ENCODE measurements at regions not wholly inside any gene's neighbourhood (a gene's known extent, or its start where the extent isn't known, plus 50 kb on each side); places are given as distances from the start of the nearest gene placed in this dataset.
A peak's percentile ranks its signal among the peaks of the same experiment; 100 is the strongest.
"Not testable (repeated sequence)": the region's sequence is repeated elsewhere in the genome, so short reads cannot be mapped to it uniquely, and the experiment has no call there.

DNA sequence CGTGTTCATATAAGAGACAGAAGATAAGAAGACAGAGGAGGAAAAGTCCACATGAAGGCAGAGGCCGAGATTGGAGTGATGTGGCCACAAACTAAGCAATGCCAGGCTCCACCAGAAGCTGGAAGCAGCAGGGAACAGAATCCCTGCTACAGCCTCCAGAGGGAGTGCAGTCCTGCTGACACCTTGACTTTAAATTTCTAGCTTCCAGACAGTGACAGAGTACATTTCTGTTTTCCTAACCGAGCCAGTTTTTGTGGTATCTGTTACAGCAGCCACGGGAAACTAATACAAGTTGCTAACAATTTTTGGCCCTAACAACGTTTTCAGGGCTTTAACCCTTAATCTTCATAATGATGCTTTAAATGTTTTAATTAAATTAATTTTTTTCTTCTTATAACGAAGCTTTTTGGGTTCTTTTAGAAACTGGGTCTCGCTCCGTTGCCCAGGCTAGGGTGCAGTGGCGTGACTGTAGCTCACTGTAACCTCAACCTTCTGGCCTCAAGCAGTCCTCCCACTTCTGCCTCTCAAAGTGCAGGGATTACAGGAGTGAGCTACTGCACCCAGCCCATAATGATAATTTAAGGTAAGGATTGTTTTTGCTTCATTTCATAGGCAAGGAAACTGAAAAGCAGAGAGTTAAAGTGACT, 202.3 kb upstream of the PROK2 start:
- DNase-seq, result peak; percentile 26
- TF ChIP-seq, protein P1, sequence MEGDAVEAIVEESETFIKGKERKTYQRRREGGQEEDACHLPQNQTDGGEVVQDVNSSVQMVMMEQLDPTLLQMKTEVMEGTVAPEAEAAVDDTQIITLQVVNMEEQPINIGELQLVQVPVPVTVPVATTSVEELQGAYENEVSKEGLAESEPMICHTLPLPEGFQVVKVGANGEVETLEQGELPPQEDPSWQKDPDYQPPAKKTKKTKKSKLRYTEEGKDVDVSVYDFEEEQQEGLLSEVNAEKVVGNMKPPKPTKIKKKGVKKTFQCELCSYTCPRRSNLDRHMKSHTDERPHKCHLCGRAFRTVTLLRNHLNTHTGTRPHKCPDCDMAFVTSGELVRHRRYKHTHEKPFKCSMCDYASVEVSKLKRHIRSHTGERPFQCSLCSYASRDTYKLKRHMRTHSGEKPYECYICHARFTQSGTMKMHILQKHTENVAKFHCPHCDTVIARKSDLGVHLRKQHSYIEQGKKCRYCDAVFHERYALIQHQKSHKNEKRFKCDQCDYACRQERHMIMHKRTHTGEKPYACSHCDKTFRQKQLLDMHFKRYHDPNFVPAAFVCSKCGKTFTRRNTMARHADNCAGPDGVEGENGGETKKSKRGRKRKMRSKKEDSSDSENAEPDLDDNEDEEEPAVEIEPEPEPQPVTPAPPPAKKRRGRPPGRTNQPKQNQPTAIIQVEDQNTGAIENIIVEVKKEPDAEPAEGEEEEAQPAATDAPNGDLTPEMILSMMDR (IDR thresholded peaks at IDR 0.05), result no peak
- no peak for TF ChIP-seq POLR2A (IDR thresholded peaks at IDR 0.05)
- Histone ChIP-seq H3K36me3 (ENCODE audit: low read depth, missing control alignments) (no peaks in the 10 kb centered on the region), H3K27ac (no peak overlapping the region), H3K27me3 (no peaks in the 10 kb centered on the region), H3K4me3 (no peak overlapping the region), H3K9me3 (no peaks in the 10 kb centered on the region), H3K4me1 (no peaks in the 10 kb centered on the region)
- intact Hi-C loops (cut with DNase I; ENCODE audit: low total_unique reads), result no loop called here
- 76 to 80% methylated on average over 9 of the region's 9 CpGs for WGBS, 2 donors

DNA sequence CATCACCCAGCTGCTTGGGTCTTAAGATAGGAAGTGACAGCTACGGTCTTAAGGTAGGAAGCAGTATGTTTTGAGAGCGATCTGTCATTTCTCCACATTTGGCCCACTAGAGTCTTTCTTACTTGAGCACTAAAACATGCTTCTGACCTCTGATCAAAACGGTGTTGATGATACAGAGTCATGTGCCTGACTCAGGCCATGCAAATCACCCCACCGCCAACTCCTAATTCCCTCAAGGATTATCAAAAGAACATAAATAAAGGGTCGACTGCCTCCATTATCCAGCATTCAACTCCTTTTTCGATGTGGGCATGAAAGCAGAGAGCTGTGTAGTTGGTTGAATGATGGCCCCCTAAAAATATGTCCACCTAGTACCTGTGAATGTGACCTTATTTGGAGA, 201.7 kb upstream of the PROK2 start:
- TF ChIP-seq, protein P1 (IDR thresholded peaks at IDR 0.05), result no peak
- no peak for TF ChIP-seq POLR2A (IDR thresholded peaks at IDR 0.05)
- Histone ChIP-seq H3K4me1 (no peaks in the 10 kb centered on the region), H3K9me3 (no peaks in the 10 kb centered on the region), H3K27me3 (no peaks in the 10 kb centered on the region), H3K4me3 (no peak overlapping the region), H3K27ac (no peak overlapping the region), H3K36me3 (ENCODE audit: low read depth, missing control alignments) (no peaks in the 10 kb centered on the region)
- 77 to 79% methylated on average over 5 to 6 of the region's 6 CpGs for WGBS, 2 donors
- DNase-seq, result no peak
- intact Hi-C loops (cut with DNase I; ENCODE audit: low total_unique reads), result no loop called here

- H3K9me3 ChIP-seq, result no peaks in the 10 kb centered on the region
- intact Hi-C loops (cut with DNase I; ENCODE audit: low total_unique reads), result no loop called here
- no peak for TF ChIP-seq POLR2A (IDR thresholded peaks at IDR 0.05)
- TF ChIP-seq, protein P1 (IDR thresholded peaks at IDR 0.05), result no peak
- no peaks in the 10 kb centered on the region for H3K36me3 ChIP-seq (ENCODE audit: low read depth, missing control alignments)
- no peak for DNase-seq
- no peaks in the 10 kb centered on the region for H3K4me1 ChIP-seq
- no peaks in the 10 kb centered on the region for H3K27me3 ChIP-seq
- no peak overlapping the region for H3K4me3 ChIP-seq
- no peak overlapping the region for H3K27ac ChIP-seq
- 65 to 66% methylated on average over 9 of the region's 9 CpGs for WGBS, 2 donors
Measured at GRCh38 chr3:71984843-71985613, 200.1 kb upstream of the PROK2 start.

GRCh38 chr3:71983694-71984093, 198.7 kb upstream of the PROK2 start:
- H3K4me3 ChIP-seq, result no peak overlapping the region
- intact Hi-C loops (cut with DNase I; ENCODE audit: low total_unique reads), result no loop called here
- DNase-seq, result no peak
- 95% methylated on average over 4 of the region's 4 CpGs for WGBS, 2 donors
- H3K9me3 ChIP-seq, result no peaks in the 10 kb centered on the region
- H3K27me3 ChIP-seq, result no peaks in the 10 kb centered on the region
- H3K27ac ChIP-seq, result no peak overlapping the region
- no peak for TF ChIP-seq POLR2A (IDR thresholded peaks at IDR 0.05)
- TF ChIP-seq, protein P1 (IDR thresholded peaks at IDR 0.05), result no peak
- no peaks in the 10 kb centered on the region for H3K36me3 ChIP-seq (ENCODE audit: low read depth, missing control alignments)
- H3K4me1 ChIP-seq, result no peaks in the 10 kb centered on the region

- 46 to 58% methylated on average over 6 to 9 of the region's 9 CpGs for WGBS, 2 donors
- DNase-seq; H3K27me3 ChIP-seq; H3K4me1 ChIP-seq; intact Hi-C loops (cut with DNase I; ENCODE audit: low total_unique reads); H3K4me3 ChIP-seq; H3K27ac ChIP-seq; H3K36me3 ChIP-seq (ENCODE audit: low read depth, missing control alignments); H3K9me3 ChIP-seq: not testable (repeated sequence)
Measured at GRCh38 chr3:71982506-71983258, 197.7 kb upstream of the PROK2 start.

Measured in testis (tissue), 2 donors.